Skin of body (tissue), 1 donor: ENCODE measurements at regions not wholly inside any gene's neighbourhood (a gene's known extent, or its start where the extent isn't known, plus 50 kb on each side); places are given as distances from the start of the nearest gene placed in this dataset.

ENCODE experiments used
- DNase-seq: peaks from one replicate; lab custom pipeline; 2025; lab: John Stamatoyannopoulos, UW

- no peak for DNase-seq
These were observed 144.1 kb downstream of the SOX2 start for GRCh38 chr3:181855825-181856224.

- no peak for DNase-seq
These were observed 147.8 kb downstream of the SOX2 start for GRCh38 chr3:181859518-181859917.

GRCh38 chr3:181860235-181860634 lies 148.5 kb downstream of the SOX2 start:
- no peak for DNase-seq

- no peak for DNase-seq
These were observed 150.8 kb downstream of the SOX2 start for GRCh38 chr3:181862502-181862901.

GRCh38 chr3:181868576-181869082 lies 156.9 kb downstream of the SOX2 start:
- DNase-seq: no peak

GRCh38 chr3:181872887-181873286 lies 161.2 kb downstream of the SOX2 start:
- no peak for DNase-seq

- no peak for DNase-seq
These were observed 168.2 kb downstream of the SOX2 start for GRCh38 chr3:181879926-181880325.

- DNase-seq: no peak
These were observed 168.6 kb downstream of the SOX2 start for GRCh38 chr3:181880331-181880730.

GRCh38 chr3:181881749-181882148 lies 170.0 kb downstream of the SOX2 start:
- no peak for DNase-seq

GRCh38 chr3:181885868-181886630 lies 174.3 kb downstream of the SOX2 start:
- no peak for DNase-seq

- no peak for DNase-seq
These were observed 175.0 kb downstream of the SOX2 start for GRCh38 chr3:181886676-181887075.

GRCh38 chr3:181887685-181888084 lies 176.0 kb downstream of the SOX2 start:
- DNase-seq: no peak

GRCh38 chr3:181888234-181888633 lies 176.5 kb downstream of the SOX2 start:
- no peak for DNase-seq

- no peak for DNase-seq
These were observed 181.1 kb downstream of the SOX2 start for GRCh38 chr3:181892848-181893247.

GRCh38 chr3:181896605-181897004 lies 184.9 kb downstream of the SOX2 start:
- no peak for DNase-seq

- DNase-seq: no peak
These were observed 188.0 kb downstream of the SOX2 start for GRCh38 chr3:181899702-181900101.

- DNase-seq: no peak
These were observed 189.9 kb downstream of the SOX2 start for GRCh38 chr3:181901626-181902025.

GRCh38 chr3:181906338-181906737 lies 194.6 kb downstream of the SOX2 start:
- no peak for DNase-seq

- DNase-seq: no peak
These were observed 197.5 kb downstream of the SOX2 start for GRCh38 chr3:181909241-181909640.

- DNase-seq: no peak
These were observed 200.7 kb downstream of the SOX2 start for GRCh38 chr3:181912384-181912783.

GRCh38 chr3:181913254-181913653 lies 201.5 kb downstream of the SOX2 start:
- no peak for DNase-seq

GRCh38 chr3:181915551-181915950 lies 203.8 kb downstream of the SOX2 start:
- peak; percentile 3 for DNase-seq

- DNase-seq: no peak
These were observed 204.3 kb downstream of the SOX2 start for GRCh38 chr3:181916013-181916412.
